ENCODE measurements at regions not wholly inside any gene's neighbourhood (a gene's known extent, or its start where the extent isn't known, plus 50 kb on each side); places are given as distances from the start of the nearest gene placed in this dataset.
"Not testable (repeated sequence)": the region's sequence is repeated elsewhere in the genome, so short reads cannot be mapped to it uniquely, and the experiment has no call there.

DNA sequence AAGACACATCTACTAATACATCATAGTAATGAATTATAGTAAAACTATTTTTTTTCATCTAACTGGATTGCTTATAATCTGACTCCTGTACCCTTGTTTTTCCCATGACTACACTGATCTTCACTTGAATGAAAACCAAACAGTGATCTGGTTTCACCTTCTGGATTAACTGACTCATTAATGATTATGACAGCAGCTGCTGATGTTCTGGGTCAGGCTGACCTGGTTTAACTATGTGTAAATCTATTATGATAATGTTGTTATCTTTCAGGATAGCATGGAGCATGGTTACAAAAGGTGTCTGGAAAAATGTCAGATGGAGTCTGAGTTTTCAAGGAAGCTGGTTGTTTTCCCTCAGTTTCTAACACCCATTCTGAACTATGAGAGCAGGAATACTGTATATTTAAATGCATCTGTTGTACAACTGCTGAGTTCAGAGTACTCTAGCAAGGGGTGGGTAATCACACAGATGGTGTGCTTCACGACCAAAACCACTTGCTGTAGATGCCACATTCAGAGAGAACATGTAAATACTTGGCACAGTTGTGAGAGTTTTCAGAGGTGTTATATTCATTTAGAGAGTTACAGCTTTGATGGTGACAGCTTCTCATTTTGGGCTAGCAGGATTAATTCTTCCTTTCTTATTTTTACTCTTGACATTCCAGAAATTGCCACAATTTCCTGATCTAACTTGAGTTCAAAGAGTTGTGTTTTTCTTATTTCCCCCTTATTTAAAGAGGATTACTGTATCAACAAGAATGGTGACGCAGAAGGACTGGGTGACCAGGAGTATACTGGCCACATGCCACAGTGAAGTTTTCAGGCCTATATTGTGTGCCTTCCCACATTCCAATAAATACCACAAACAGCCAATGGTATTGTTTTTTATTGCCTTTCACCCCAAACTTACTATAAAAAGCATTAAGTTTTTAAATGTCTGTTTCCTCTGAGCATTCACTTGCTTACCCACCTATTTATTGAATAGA lies 249.7 kb upstream of the TET2 start:
- DNase-seq (ENCODE audit: low spot score) = no peak

DNA sequence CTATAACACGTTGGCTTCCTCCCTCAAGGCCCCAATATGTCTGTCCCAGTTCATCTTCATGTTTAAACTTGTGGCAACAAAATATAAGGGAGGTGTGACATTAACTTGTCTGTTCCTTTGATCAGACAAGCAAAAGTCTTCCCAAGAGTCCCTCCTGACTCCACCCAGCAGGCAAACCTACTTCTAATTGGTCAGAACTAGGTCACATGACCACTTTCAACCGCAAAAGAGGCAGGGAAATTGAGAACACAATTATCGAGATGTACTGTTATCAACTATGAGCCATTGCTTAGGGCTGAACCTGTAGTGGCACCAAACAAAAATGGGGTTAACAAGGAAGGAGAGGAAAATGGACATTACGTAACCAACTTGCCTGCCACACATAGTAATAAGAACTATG lies 246.8 kb upstream of the TET2 start:
- no peak for DNase-seq (ENCODE audit: low spot score)

DNA sequence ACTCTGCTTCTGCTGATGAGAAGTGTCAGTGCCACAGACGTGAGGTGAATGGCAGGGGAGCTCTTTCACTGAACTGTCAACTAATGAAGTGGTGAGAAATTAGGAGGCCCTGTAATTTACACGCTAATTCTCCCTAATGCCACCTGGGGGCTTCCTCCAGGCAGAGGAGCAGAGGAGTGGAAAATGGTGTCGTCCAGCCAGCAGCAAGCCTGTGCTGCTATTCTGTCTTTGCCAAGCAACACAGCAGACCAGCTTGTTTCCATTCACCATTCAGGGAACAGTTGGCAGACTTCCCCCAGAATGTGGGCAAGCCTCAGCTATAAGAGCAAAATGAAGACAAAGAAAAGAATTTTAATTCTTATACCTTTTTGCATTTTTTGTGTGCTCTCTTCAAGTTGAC lies 245.2 kb upstream of the TET2 start:
- peak; percentile 26 for DNase-seq (ENCODE audit: low spot score)

DNA sequence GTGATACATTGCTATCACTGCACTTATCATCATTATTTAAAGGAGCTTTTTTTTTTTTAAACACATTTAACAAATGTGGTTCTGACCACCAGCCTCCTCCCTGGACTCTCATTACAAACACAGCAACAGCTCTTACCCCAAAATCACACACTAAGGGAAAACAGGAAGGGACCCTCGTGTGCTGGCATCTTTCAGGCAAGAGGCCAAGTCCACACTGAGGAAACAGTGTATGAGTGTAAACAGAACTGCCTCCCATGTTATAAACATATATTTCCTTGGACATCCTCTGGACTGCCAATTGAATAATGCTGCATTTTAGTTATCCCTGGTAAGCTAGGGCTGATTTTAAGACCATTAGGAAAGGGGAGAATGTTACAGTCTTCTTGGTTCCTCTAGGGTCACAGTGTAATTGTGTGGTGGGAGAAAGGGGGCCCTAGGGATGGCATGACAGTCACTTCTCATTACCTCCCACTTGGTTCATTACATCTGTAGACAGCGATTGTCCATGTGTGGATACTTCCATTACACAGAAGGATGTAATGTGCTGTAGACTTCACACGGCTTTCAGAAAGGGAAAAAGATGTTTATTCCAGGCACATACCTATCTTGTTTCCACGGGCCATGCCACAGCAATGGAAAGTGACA lies 244.6 kb upstream of the TET2 start:
- no peak for DNase-seq (ENCODE audit: low spot score)

DNA sequence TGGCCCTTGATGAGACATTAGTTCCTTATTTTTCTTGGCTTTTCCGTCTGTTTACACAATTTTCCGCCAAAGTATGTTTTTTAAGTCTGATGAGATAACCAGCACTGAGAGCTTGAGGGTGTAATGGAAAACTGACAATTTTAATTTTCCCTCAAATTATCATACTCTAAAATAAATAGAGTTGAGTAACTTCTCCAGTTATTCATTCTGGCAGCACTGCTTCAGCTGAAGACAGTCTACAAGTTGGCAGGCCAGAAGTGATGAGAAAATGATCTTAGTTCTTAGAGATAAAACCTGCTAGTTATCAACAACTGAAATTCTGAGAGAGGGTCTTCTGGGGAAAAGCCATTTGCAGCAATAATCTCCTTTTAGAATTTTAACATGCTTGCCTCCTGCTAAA lies 241.6 kb upstream of the TET2 start:
- DNase-seq (ENCODE audit: low spot score) = no peak

DNA sequence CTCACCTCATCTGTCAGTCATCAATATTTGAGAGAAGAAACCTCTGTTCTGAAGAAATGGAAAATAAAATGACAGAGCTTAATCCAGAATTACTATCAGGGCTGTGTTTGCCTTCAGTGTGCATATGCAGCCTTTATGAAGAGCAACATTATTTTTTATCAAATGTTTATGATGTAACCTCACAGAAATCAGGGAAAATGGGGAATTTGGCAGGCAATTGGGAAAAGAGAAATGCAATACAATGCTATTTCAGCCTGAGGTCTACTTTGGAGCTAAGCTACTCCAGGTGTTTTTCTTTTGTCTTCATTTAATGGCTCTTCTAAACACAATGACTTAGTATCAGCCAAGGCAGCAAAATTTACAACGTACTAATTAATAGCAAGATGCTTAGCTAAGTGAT lies 241.1 kb upstream of the TET2 start:
- no peak for DNase-seq (ENCODE audit: low spot score)

DNA sequence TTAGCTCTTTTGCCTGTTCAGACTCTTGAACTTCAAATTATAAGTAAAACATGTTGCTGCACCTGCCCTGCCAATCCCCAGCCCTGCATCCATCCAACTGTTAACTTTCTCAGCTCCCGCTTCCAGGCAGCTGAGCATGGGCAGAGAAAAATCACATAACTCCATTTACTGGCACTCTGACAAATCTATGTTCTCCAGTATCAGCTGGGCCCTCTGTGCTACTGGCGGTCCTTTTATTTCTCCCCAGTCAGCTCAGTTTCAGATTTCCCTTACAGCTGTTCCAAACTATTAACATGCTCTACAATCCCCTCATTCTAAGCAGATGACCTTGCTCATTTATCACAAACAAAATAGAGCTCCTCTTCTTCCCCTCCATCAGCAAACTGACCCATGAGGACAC lies 240.4 kb upstream of the TET2 start:
- DNase-seq (ENCODE audit: low spot score) = no peak

DNA sequence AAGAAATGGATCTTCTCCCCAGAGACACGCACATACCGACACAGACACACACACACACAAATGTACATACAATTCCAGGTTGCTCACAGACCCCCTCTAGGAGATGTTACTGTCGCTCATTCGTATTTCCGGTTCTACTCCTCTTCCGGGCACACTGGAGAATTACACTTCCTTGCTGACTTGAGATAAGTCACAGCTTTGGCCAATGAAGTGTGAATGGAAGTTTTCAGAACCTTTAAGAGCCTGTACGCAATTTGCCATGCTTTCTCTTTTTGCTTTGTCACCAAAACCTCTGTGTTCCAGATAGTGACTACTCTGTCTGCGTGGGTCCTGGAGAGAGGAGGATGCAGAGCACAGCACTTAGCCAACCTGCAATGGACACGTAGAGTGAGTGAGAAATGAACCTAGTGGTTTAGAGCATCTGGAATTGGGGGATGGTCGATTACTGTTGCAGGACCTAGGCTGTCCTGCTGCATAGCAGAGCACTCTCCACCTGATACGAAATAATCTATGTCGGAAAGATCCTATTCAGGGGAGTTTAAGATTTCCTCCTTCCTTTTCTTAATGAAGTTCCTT lies 239.5 kb upstream of the TET2 start:
- no peak for DNase-seq (ENCODE audit: low spot score)

DNA sequence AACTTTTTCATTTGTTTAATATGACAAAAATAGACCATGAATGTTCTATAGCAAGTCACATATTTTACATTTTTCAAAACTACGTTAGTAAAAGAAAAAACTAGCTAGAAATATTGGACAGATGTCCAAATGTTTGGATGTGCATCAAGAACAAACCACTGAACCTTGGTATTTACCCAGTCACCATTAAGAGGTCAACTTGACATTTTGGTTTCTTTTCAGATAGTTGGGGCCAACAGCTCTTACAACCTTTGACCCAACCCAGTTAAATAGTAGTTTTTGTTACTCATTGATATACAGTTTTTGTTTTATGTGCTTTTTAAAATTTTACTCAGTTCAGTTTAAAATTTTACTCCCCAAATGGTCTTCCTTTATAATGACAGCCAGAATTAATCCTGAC lies 238.7 kb upstream of the TET2 start:
- no peak for DNase-seq (ENCODE audit: low spot score)

DNA sequence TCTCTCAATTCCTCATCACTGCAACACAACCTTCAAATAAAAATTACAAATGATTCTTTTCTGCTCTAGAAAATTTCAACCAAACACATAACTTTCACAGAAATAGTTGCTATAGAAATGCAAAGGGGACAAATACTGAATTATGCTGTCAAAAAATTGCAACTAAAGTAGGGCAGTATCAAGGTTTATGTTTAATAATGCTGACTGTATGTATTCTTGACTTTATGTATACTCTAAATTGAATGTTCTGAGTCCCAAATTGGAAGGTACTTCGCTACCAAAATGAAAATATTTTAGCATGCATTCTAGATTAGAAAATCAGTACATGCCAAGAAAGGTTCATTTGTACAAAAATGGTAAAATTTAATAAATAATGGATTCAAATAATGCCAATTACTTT lies 237.3 kb upstream of the TET2 start:
- no peak for DNase-seq (ENCODE audit: low spot score)

DNA sequence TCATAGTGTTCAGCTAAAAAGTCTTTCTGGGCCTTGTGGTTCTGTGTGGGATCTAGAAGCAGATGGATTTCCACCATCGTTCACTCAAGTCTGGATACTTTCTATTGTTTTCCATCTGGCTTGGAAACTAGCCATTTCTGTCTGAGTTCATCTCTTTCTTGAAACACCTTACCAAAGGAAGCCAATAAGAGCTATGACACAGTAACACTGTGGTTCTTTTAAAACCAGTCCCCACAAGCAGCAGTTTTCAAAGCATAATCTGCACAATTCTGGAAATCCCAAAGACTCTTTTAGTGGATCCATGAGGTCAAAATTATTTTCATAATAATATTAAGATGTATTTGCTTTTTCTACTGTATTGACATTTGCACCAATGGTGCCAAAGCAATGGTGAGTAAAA lies 234.2 kb upstream of the TET2 start:
- DNase-seq (ENCODE audit: low spot score) = no peak

DNA sequence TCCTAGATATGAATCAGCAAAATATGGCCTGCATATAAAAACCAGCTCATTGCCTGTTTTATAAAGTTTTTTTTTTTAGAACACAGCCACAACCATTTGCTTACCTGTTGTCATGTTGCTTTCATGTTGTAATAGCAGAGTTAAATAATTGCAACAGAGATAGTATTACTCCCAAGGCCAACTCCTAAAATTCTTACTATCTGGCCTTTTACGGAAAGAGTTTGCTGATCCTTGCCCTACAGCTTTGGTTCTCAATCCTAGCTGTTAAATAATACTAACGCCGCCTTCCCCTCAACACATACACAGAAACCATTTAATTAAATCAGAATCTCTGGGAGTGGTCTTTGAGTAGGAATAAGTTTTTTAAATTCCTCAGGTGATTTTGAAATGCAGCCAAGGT lies 231.3 kb upstream of the TET2 start:
- no peak for DNase-seq (ENCODE audit: low spot score)

DNA sequence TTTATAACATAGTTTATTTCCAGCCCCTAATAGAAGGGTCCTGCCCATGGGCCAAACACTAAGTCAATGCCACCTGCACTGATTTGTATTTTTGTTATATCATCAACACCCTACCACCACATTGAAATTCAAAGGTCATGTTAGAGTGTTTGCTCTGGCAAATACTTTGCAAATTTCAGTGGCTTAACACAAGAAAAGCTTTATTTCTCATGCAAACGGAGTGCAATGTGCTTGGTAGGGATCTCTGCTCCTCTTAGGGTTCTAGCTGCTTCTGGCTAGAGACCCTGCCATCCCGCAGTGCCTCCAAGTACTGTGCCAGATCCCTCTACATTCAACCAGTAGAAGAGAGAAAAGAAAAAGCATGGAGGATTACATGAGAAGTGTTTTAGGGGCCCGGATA lies 230.8 kb upstream of the TET2 start:
- DNase-seq (ENCODE audit: low spot score) = no peak

DNA sequence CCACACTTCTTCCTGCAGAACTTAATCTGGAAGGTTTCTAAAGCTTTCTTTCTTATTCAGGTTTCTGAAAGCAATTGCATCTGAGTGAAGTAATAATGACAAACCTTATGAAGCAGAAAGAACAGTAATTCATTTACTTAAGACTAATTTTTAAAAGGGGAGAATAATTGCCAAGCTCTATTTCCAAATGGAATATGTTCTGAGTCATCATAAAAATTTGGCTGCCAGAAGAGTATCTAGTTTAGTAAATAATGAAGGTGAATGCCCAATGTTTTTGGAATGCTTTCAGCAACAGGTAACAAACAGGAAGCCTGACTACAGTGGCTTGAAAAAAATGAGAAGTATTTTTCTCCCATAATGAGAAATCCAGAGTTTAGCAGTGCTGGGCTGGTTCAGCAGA lies 227.3 kb upstream of the TET2 start:
- DNase-seq (ENCODE audit: low spot score) = no peak

DNA sequence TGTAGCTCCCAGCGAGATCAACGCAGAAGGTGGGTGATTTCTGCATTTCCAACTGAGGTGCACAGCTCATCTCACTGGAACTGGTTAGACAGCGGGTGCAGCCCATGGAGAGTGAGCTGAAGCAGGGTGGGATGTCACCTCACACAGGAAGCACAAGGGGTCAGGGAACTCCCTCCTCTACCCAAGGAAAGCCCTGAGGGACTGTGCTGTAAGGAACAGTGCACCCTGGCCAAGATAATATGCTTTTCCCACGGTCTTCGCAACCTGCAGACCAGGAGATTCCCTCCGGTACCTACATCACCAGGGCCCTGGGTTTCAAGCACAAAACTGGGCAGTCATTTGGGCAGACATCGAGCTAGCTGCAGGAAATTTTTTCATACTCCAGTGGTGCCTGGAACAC lies 216.4 kb upstream of the TET2 start:
- no peak for DNase-seq (ENCODE audit: low spot score)

DNA sequence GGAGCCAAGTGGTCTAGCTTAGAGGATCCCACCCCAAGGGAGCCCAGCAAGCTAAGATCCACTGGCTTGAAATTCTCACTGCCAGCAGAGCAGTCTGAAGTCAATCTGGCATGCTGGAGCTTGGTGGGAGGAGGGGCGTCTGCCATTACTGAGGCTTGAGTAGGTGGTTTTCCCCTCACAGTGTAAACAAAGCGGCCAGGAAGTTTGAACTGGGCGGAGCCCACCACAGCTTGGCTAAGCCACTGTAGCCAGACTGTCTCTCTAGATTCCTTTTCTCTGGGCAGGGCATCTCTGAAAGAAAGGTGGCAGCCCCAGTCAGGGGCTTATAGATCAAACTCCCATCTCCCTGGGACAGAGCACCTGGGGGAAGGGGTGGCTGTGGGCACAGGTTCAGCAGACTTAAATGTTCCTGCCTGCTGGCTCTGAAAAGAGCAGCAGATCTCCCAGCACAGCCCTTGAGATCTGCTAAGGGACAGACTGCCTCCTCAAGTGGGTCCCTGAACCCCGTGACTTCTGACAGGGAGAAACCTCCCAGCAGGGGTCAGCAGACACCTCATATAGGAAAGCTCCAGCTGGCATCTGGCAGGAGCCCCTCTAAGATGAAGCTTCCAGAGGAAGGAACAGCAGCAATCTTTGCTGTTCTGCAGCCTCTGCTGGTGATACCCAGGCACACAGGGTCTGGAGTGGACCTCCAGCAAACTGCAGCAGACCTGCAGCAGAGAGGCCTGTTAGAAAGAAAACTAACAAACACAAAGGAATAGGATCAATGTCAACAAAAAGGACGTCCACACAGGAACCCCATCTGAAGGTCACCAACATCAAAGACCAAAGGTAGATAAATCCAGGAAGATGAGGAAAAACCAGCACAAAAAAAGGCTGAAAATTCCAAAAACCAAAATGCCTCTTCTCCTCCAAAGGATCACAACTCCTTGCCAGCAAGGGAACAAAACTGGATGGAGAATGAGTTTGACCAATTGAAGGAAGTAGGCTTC lies 215.6 kb upstream of the TET2 start:
- DNase-seq (ENCODE audit: low spot score) = not testable (repeated sequence)

DNA sequence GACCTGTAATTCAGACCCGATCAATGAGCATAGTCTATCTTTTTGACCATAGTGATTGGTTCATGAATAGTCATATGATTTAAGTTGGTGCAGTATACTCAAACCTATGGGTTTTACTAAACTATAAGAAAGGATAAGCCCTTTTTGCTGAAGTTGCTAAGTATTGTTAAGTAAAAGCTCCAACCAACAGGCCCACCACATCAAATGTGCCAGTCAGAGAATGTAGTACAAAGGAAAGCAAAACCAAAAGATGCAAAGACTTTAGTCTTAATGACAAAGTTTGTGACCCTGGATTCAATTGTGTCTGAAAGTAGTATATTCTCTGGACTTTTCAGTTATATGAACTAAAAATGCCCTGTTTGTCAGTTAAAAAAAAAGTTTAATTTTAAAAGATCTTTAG lies 208.1 kb upstream of the TET2 start:
- DNase-seq (ENCODE audit: low spot score) = no peak

DNA sequence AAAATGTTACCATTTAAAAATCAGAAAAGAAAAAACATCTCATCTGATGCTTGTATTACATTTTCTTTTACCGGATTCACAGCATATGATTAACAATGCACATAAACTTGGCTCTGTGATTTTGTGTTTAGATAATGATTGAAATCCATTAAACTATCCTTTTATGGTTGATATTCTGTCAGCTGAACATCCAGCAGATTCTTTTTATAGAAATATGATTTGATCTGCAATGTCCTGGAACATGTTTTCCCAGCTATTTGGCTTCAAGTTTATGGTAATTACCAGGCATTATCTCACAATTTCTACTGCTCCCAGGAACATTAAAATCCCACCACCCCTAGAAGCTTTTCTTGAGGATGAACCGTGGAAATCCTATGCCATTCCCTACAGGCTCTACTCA lies 205.7 kb upstream of the TET2 start:
- DNase-seq (ENCODE audit: low spot score) = no peak

DNA sequence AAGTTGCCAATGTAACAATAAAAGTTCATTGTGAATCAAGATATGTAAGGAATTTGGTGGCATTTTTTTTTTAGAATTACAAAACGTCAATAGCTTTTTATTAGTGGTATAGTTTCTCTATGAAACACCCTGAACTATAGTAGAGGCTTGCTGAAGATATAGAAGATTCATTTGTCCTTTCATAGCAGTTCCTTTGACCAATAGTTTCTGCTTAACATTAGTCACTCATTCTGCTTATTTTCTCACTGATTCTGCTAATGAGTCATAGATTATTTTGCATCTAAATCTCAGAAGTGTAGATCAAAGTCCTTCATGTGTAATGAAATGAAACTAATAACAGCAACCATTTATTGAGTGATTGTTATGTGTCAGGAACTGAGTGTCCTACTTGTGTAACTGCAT lies 205.0 kb upstream of the TET2 start:
- no peak for DNase-seq (ENCODE audit: low spot score)

DNA sequence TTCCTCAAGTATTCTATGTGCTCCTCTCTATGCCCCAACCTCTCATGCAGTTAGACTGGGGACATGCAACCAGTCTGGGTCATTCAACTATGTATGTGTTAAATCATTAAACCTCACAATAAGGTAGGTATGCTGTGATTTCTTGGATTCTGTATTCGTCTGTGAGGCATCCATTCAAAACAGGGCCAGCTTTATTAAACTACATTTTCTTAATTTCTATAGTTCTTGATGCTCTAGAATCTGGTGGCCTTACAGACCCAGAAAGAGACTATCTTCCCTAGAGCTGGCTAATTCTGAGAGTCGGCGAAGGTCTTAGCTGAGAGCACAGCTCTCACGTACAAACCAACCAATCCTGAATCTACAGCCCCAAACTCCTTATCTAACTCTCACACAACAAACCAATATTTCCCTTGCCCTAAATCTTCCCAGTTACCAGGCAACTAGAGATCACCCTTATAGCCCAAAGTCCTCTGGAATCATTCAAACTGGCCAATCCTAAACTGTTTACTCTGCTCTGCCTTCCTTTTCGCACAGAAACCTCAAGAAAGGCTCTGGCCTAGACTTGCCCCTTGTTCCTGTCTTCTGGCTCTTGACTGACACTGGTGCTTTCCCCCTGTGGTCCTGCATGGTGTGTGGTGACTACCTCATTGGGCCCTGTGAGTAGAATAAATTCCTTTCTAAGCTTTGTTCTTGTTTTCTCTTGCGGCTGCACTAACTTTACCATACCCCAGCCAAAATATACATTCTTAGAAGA lies 203.5 kb upstream of the TET2 start:
- no peak for DNase-seq (ENCODE audit: low spot score)

DNA sequence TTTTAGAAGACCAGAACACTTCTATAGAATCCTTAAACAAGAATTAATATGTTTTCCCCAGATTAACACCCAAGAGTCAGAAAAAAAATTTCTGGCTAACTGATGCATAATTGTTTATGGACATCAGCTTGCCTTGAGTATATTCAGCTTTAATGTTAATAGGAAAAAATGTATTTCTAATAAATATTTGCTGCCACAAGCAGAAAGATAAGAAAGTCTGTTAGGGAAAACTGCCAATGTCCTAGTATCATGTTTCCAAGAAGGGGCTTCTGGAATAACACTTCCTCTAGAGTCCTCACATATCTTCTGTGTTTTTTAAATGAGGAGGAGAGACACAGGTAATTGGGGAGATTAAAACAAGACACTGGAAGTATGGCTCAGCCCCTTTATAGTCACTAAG lies 202.1 kb upstream of the TET2 start:
- DNase-seq (ENCODE audit: low spot score) = no peak
